ENCODE measurements at regions not wholly inside any gene's neighbourhood (a gene's known extent, or its start where the extent isn't known, plus 50 kb on each side); places are given as distances from the start of the nearest gene placed in this dataset.

DNA sequence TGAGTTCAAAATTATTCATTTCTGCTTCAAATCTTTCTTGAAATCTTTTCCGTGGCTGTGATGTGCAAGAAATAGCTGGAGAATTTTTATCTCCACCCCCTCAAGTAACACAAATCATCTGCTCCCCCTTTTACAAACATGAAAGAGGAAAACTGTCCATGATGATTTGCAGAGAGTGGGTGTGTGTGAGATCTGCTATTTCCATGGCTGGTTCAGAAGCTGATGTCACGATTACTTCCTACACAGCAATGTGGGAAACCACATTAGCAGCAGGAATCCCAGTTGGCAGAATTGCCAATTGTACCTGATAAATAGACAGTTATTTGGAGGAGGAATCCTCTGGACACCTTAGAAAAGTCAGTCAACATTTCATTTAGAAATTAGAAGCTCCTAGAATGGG lies 75.2 kb upstream of the GRM7 start:
- BruUV-seq (replicated peaks) = no TSS peak
- no peak overlapping the region for H3K9ac ChIP-seq (ENCODE audit: insufficient read depth in 1 of 2, low read depth in 2 of 2, low read length in 2 of 2)
- no peak overlapping the region for H2AFZ ChIP-seq (ENCODE audit: low read depth, low read length)
- intact Hi-C loops (cut with micrococcal nuclease) = no loop called here
- no peaks in the 10 kb centered on the region for H3K36me3 ChIP-seq (ENCODE audit: control insufficient read depth, insufficient read depth, low read length)
- ChIA-PET POLR2A (interaction anchor here (0.6 to 1.2 kb wide), 3 partner anchors 9 to 400 kb away, joined by 3 to 5 read pairs (median 4); no protein-coding TSS in a partner anchor), CTCF (ENCODE audit: low intra/inter-chr PET ratio) (no interaction called here)
- no peaks in the 10 kb centered on the region for H3K9me1 ChIP-seq (ENCODE audit: control insufficient read depth, insufficient read depth, low read length)
- in situ Hi-C loops (cut with MboI) = loop anchor here (25.0 kb wide), 1 partner anchor 1473 kb away; no protein-coding TSS in a partner anchor
- ATAC-seq = no peak
- TF ChIP-seq ZNF311 (CRISPR knock-in tag; IDR thresholded peaks at IDR 0.05) (no peak), CTBP1 (IDR thresholded peaks at IDR 0.05; ENCODE audit: borderline replicate concordance) (no peak), SRSF7 (optimal IDR thresholded peaks at IDR 0.05; ENCODE audit: low read depth, low read length) (no peak), ZNF79 (CRISPR knock-in tag; IDR thresholded peaks at IDR 0.05; ENCODE audit: low read depth) (no peak)
- H3K4me1 ChIP-seq (replicated peaks in 1 of 2; ENCODE audit: control insufficient read depth in 2 of 2, insufficient read depth in 2 of 2, low read length in 2 of 2) = no peaks in the 10 kb centered on the region
- no peak for FAIRE-seq
- no peak overlapping the region for H3K4me3 ChIP-seq
- no peak overlapping the region for H3K4me2 ChIP-seq (ENCODE audit: insufficient read depth, low read length)
- no peaks in the 10 kb centered on the region for H3K79me2 ChIP-seq (ENCODE audit: control insufficient read depth, insufficient read depth, low read length)
- H4K20me1 ChIP-seq (replicated peaks; ENCODE audit: control insufficient read depth, insufficient read depth, low read length) = no peaks in the 10 kb centered on the region
- no peak for DNase-seq (ENCODE audit: extremely low read depth in 1 of 4, low spot score in 3 of 4)
- WGBS (ENCODE audit: insufficient coverage, low coverage, missing lambda C conversion rate) = 0% methylated on average over 2 of the region's 2 CpGs
- no peaks in the 10 kb centered on the region for H3K9me3 ChIP-seq (replicated peaks; ENCODE audit: control insufficient read depth, insufficient read depth, low read depth, low read length)
- no peak overlapping the region for H3K27ac ChIP-seq (ENCODE audit: extremely low read depth, low read depth, low read length)
- no peaks in the 10 kb centered on the region for H3K27me3 ChIP-seq (ENCODE audit: control insufficient read depth in 2 of 2, insufficient read depth in 2 of 2, low read length in 2 of 2)

DNA sequence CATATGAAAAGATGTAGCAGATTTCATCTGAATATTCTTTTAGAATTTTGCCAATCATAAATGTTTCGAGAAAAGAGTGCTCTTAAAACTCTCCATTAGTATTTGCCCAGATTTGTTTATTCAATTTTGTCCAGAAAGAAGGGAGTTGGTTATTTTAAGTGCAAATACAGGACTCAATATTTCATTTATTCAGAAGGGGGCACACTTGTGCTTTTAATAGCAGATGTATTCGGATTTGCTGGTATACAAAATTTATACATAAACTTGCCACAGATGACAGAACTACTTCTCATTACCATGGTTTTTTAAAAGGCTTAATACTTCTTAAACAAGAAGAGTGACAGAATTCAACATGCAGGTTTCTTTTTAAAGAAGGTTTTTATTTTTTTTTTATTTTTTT lies 69.8 kb upstream of the GRM7 start:
- Histone ChIP-seq H3K9ac (ENCODE audit: insufficient read depth in 1 of 2, low read depth in 2 of 2, low read length in 2 of 2) (no peak overlapping the region), H4K20me1 (replicated peaks; ENCODE audit: control insufficient read depth, insufficient read depth, low read length) (no peaks in the 10 kb centered on the region), H3K4me2 (ENCODE audit: insufficient read depth, low read length) (no peak overlapping the region), H2AFZ (ENCODE audit: low read depth, low read length) (no peak overlapping the region), H3K79me2 (ENCODE audit: control insufficient read depth, insufficient read depth, low read length) (no peaks in the 10 kb centered on the region), H3K9me3 (replicated peaks; ENCODE audit: control insufficient read depth, insufficient read depth, low read depth, low read length) (no peaks in the 10 kb centered on the region), H3K36me3 (ENCODE audit: control insufficient read depth, insufficient read depth, low read length) (no peaks in the 10 kb centered on the region), H3K4me3 (no peak overlapping the region), H3K4me1 (replicated peaks in 1 of 2; ENCODE audit: control insufficient read depth in 2 of 2, insufficient read depth in 2 of 2, low read length in 2 of 2) (no peaks in the 10 kb centered on the region), H3K27me3 (ENCODE audit: control insufficient read depth in 2 of 2, insufficient read depth in 2 of 2, low read length in 2 of 2) (no peaks in the 10 kb centered on the region), H3K9me1 (ENCODE audit: control insufficient read depth, insufficient read depth, low read length) (no peaks in the 10 kb centered on the region), H3K27ac (ENCODE audit: extremely low read depth, low read depth, low read length) (no peak overlapping the region)
- TF ChIP-seq ZNF24 (IDR thresholded peaks at IDR 0.05) = no peak
- no peak for TF ChIP-seq HDAC2 (IDR thresholded peaks at IDR 0.05)
- TF ChIP-seq, protein P1, sequence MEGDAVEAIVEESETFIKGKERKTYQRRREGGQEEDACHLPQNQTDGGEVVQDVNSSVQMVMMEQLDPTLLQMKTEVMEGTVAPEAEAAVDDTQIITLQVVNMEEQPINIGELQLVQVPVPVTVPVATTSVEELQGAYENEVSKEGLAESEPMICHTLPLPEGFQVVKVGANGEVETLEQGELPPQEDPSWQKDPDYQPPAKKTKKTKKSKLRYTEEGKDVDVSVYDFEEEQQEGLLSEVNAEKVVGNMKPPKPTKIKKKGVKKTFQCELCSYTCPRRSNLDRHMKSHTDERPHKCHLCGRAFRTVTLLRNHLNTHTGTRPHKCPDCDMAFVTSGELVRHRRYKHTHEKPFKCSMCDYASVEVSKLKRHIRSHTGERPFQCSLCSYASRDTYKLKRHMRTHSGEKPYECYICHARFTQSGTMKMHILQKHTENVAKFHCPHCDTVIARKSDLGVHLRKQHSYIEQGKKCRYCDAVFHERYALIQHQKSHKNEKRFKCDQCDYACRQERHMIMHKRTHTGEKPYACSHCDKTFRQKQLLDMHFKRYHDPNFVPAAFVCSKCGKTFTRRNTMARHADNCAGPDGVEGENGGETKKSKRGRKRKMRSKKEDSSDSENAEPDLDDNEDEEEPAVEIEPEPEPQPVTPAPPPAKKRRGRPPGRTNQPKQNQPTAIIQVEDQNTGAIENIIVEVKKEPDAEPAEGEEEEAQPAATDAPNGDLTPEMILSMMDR (IDR thresholded peaks at IDR 0.05 in 2 of 3, conservative IDR thresholded peaks at IDR 0.05 in 1 of 3; ENCODE audit: insufficient read depth in 2 of 3, low read depth in 1 of 3, low read length in 3 of 3) = peak in 1 of 3 experiments; percentile 15; a peak in 1 of 6 replicates
- no TSS peak for BruUV-seq (replicated peaks)
- intact Hi-C loops (cut with micrococcal nuclease) (loop anchor here (10.0 kb wide), 2 partner anchors 336 to 586 kb away; no protein-coding TSS in a partner anchor), in situ Hi-C loops (cut with MboI) (loop anchor here (25.0 kb wide), 1 partner anchor 1479 kb away; no protein-coding TSS in a partner anchor)
- POLR2A ChIA-PET = no interaction called here
- CTCF ChIA-PET (ENCODE audit: low intra/inter-chr PET ratio) = no interaction called here
- no peak for DNase-seq (ENCODE audit: extremely low read depth in 1 of 4, low spot score in 3 of 4)
- no peak for FAIRE-seq
- 3% methylated on average over 2 of the region's 2 CpGs for WGBS (ENCODE audit: insufficient coverage, low coverage, missing lambda C conversion rate)
- no peak for ATAC-seq
